Coronary artery (tissue), 2 donors: ENCODE measurements at regions not wholly inside any gene's neighbourhood (a gene's known extent, or its start where the extent isn't known, plus 50 kb on each side); places are given as distances from the start of the nearest gene placed in this dataset.

Experiments used
- DNase-seq: peaks from one replicate; pipeline ENCODE4 v3.0.0-alpha.2; 2017; ENCODE audit warnings: low spot score
- H3K27ac ChIP-seq, 2 donors: fragments of 200-600 bp; sonication (generic); one replicate each; pipeline ENCODE4 v1.5.1; 2016 to 2019
- H3K4me3 ChIP-seq: fragments of 200-600 bp; sonication (generic); 2 replicates; pipeline ENCODE4 v1.5.1; 2016; ENCODE audit warnings: mild to moderate bottlenecking, moderate library complexity
- CTCF ChIP-seq: fragments of 200-600 bp; sonication (generic); IDR thresholded peaks from one replicate; pipeline ENCODE4 v1.5.1; 2019; ENCODE audit warnings: antibody characterized with exemption

- Histone ChIP-seq H3K4me3 (no peak overlapping the region), H3K27ac (no peak overlapping the region)
- no peak for DNase-seq
- TF ChIP-seq CTCF, result no peak
These were observed 78.3 kb upstream of the ANKRD55 start for GRCh38 chr5:56311306-56311905.

- no peak overlapping the region for H3K27ac ChIP-seq
- TF ChIP-seq CTCF, result no peak
- no peak for DNase-seq
- no peak overlapping the region for H3K4me3 ChIP-seq
These were observed 77.6 kb upstream of the ANKRD55 start for GRCh38 chr5:56310711-56311204.

- no peak for DNase-seq
- Histone ChIP-seq H3K4me3 (no peak overlapping the region), H3K27ac (no peak overlapping the region)
- TF ChIP-seq CTCF, result no peak
These were observed 76.2 kb upstream of the ANKRD55 start for GRCh38 chr5:56309262-56309826.

GRCh38 chr5:56307714-56308333, 74.7 kb upstream of the ANKRD55 start:
- no peak overlapping the region for H3K27ac ChIP-seq
- TF ChIP-seq CTCF, result no peak
- H3K4me3 ChIP-seq, result no peak overlapping the region
- DNase-seq, result no peak

- no peak for TF ChIP-seq CTCF
- DNase-seq, result no peak
- H3K4me3 ChIP-seq, result no peak overlapping the region
- H3K27ac ChIP-seq, result no peak overlapping the region
These were observed 73.5 kb upstream of the ANKRD55 start for GRCh38 chr5:56306433-56307150.

GRCh38 chr5:56305001-56305950, 72.1 kb upstream of the ANKRD55 start:
- no peak overlapping the region for H3K4me3 ChIP-seq
- no peak overlapping the region for H3K27ac ChIP-seq
- TF ChIP-seq CTCF, result no peak
- no peak for DNase-seq
